K562 (cell line): ENCODE measurements at regions not wholly inside any gene's neighbourhood (a gene's known extent, or its start where the extent isn't known, plus 50 kb on each side); places are given as distances from the start of the nearest gene placed in this dataset.

Source experiments
- ATAC-seq: fragments of 200-7000 bp; cut with Tn5 transposase; 3 replicates; pipeline ENCODE4 v1.9.1; 2020; ENCODE audit warnings: moderate library complexity
- BruUV-seq: library from RNA; stranded (reverse); fragments of 400-500 nt; replicated peaks from 2 replicates; lab custom pipeline; 2021; lab: Mats Ljungman, UMichigan
- CTCF ChIA-PET: fragments of 300-600 bp; formaldehyde crosslinking; extraction: SDS; loops from one replicate; lab custom pipeline; 2021; ENCODE audit warnings: low intra/inter-chr PET ratio; lab: Yijun Ruan, JAX
- POLR2A ChIA-PET: fragments of 300-600, 350-650 bp; sonication (Branson Sonifier 250); formaldehyde crosslinking; extraction: SDS; loops from one replicate; lab custom pipeline; 2021; ENCODE audit warnings: antibody characterized with exemption, inconsistent platforms; lab: Yijun Ruan, JAX
- DNase-seq, 4 experiments: peaks; one replicate each; pipeline versions ENCODE4 v3.0.0 to v3.0.0-alpha.2; 2011 to 2018; ENCODE audit warnings: low spot score in 3 of 4, mixed read lengths in 3 of 4; ENCODE audit errors: extremely low read depth in 1 of 4
- FAIRE-seq: peaks from 2 replicates; lab custom pipeline; 2011; peaks lifted over from hg19 to GRCh38; lab: Jason Lieb, UNC
- H2AFZ ChIP-seq: 2 replicates; pipeline ENCODE4 v1.6.0; 2011; ENCODE audit warnings: low read depth, low read length, control low read depth, inconsistent platforms
- H3K27ac ChIP-seq: fragments of 200-600 bp; 3 replicates; pipeline ENCODE4 v1.8.0; 2011; ENCODE audit warnings: low read depth, mild to moderate bottlenecking, control low read depth, inconsistent platforms, low read length, moderate library complexity, mixed read lengths; ENCODE audit errors: extremely low read depth
- H3K27me3 ChIP-seq, 2 experiments: fragments of 300-600 bp in 1 of 2; 2 replicates in 1 of 2; 3 replicates in 1 of 2; pipeline versions ENCODE4 v1.6.0 to v1.8.0; 2011; ENCODE audit warnings: inconsistent platforms in 2 of 2, low read length in 2 of 2, mild to moderate bottlenecking in 1 of 2, mixed read lengths in 1 of 2, moderate library complexity in 1 of 2; ENCODE audit not compliant: control insufficient read depth in 2 of 2, insufficient read depth in 2 of 2
- H3K36me3 ChIP-seq: fragments of 300-600 bp; 3 replicates; pipeline ENCODE4 v1.8.0; 2011; ENCODE audit warnings: mild to moderate bottlenecking, low read length, inconsistent platforms; ENCODE audit not compliant: control insufficient read depth, insufficient read depth
- H3K4me1 ChIP-seq, 2 experiments: fragments of 200-600 bp in 1 of 2; replicated peaks in 1 of 2; 2 replicates in 1 of 2; 3 replicates in 1 of 2; pipeline versions ENCODE4 v1.5.1 to v1.8.0; 2011; ENCODE audit warnings: inconsistent platforms in 2 of 2, low read length in 2 of 2, mild to moderate bottlenecking in 1 of 2, mixed read lengths in 1 of 2, moderate library complexity in 1 of 2; ENCODE audit not compliant: control insufficient read depth in 2 of 2, insufficient read depth in 2 of 2
- H3K4me2 ChIP-seq: 2 replicates; pipeline ENCODE4 v1.6.1; 2011; ENCODE audit warnings: low read length, control low read depth, inconsistent platforms, mixed read lengths; ENCODE audit not compliant: insufficient read depth
- H3K4me3 ChIP-seq: fragments of 200-600 bp; sonication (generic), shearing (Covaris generic); 2 replicates; pipeline ENCODE4 v1.5.1; 2016; ENCODE audit warnings: control low read depth, inconsistent platforms
- H3K79me2 ChIP-seq: fragments of 200-600 bp; 3 replicates; pipeline ENCODE4 v1.8.0; 2011; ENCODE audit warnings: low read length, inconsistent platforms; ENCODE audit not compliant: control insufficient read depth, insufficient read depth
- H3K9ac ChIP-seq, 2 experiments: 2 replicates each; pipeline versions ENCODE4 v1.6.0 to v1.6.1; 2011; ENCODE audit warnings: low read depth in 2 of 2, low read length in 2 of 2, control low read depth in 1 of 2, inconsistent platforms in 1 of 2, mild to moderate bottlenecking in 1 of 2, mixed read lengths in 1 of 2; ENCODE audit not compliant: insufficient read depth in 1 of 2
- H3K9me1 ChIP-seq: one replicate; pipeline ENCODE4 v1.6.0; 2011; ENCODE audit warnings: inconsistent platforms, mild to moderate bottlenecking, low read length, moderate library complexity; ENCODE audit not compliant: control insufficient read depth, insufficient read depth
- H3K9me3 ChIP-seq: replicated peaks from 2 replicates; pipeline ENCODE4 v1.5.1; 2011; ENCODE audit warnings: low read depth, low read length, inconsistent platforms; ENCODE audit not compliant: control insufficient read depth, insufficient read depth
- H4K20me1 ChIP-seq: replicated peaks from 2 replicates; pipeline ENCODE4 v1.6.1; 2011; ENCODE audit warnings: low read length, inconsistent platforms, mixed read lengths; ENCODE audit not compliant: control insufficient read depth, insufficient read depth
- EGR1 ChIP-seq: fragments of 450-650 bp; conservative IDR thresholded peaks from 2 replicates; pipeline ENCODE4 v1.6.1; 2017; ENCODE audit warnings: mild to moderate bottlenecking
- MEIS2 ChIP-seq: fragments of 450-650 bp; IDR thresholded peaks from 2 replicates; pipeline ENCODE4 v1.6.1; 2014; ENCODE audit warnings: mild to moderate bottlenecking; ENCODE audit not compliant: partially characterized antibody
- ZNF232 ChIP-seq: sonication (generic); formaldehyde crosslinking; IDR thresholded peaks from 2 replicates; pipeline ENCODE4 v1.8.0; 2022; ENCODE audit warnings: mild to moderate bottlenecking, missing genetic modification reagents
- WGBS: fragments of 100-300 bp; shearing (Covaris generic); methylation state at CpG from one replicate; pipeline ENCODE4 v1.1.6; 2016; ENCODE audit warnings: low coverage, mixed read lengths; ENCODE audit not compliant: insufficient coverage; ENCODE audit errors: missing lambda C conversion rate; 5-methylcytosine and 5-hydroxymethylcytosine counted together
- in situ Hi-C: fragments of 300-500 bp; cut with MboI; formaldehyde crosslinking; loops from 4 replicates; pipeline ENCODE4 v1.15.0; 2018; ENCODE audit warnings: inconsistent platforms, mixed read lengths
- intact Hi-C: fragments of 100-400 bp; cut with micrococcal nuclease; formaldehyde crosslinking; loops from 2 replicates; pipeline ENCODE4 v1.14.2; 2022
- TF ChIP-seq, protein P1 (sequence below): sonication (generic); formaldehyde crosslinking; IDR thresholded peaks from 2 replicates; pipeline ENCODE4 v1.8.1; 2023; ENCODE audit warnings: mild to moderate bottlenecking, missing genetic modification reagents
- TF ChIP-seq, protein P2 (sequence below), 2 experiments: IDR thresholded peaks in 1 of 2; conservative IDR thresholded peaks in 1 of 2; 2 replicates each; pipeline ENCODE4 v1.6.1; 2016; ENCODE audit warnings: low read depth in 2 of 2, mild to moderate bottlenecking in 1 of 2, missing compliant biosample characterization in 1 of 2, missing genetic modification characterization in 1 of 2, moderate library complexity in 1 of 2
- TF ChIP-seq, protein P3 (sequence below): fragments of 450-650 bp; IDR thresholded peaks from 2 replicates; pipeline ENCODE4 v1.6.1; 2016

DNA sequence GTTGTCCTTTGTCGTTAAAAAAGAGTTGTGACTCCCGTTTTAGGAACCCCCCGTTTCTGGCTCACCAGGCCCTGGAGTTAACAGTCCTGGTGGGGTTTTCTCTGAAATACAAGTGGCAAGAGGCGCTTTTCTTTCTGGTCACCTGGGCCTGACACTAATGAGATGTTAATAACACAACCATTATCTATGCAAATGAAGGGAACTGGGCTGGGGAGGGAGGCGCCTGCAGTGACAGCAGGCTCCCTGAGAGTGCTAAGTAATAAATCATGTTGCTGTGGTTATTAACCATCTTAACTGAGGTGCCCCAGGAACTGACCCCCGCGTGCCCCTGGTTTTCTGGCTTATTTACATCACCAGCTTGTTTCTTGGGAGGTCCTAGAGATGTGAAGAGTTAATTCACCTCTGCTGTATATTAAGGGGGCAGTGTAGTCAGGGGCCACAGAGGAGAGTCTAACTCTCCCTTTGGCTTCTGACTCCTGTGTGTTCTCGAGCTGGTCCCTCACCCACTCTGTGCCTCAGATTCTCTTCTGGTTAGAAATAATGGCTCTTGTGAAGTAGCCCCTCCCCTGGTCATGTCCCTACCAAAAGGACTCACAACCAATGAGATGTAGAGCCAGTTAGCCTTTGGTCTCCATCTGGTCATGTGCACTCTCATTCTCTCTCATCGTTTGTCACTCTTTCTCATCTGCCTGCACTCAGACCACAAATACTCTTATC is 276.6 kb upstream of the CADM1 start:
- no TSS peak for BruUV-seq
- FAIRE-seq, result no peak
- H3K27me3 ChIP-seq, result no peaks in the 10 kb centered on the region
- no peaks in the 10 kb centered on the region for H3K79me2 ChIP-seq
- no peak overlapping the region for H3K4me2 ChIP-seq
- ChIA-PET POLR2A (no interaction called here), CTCF (no interaction called here)
- intact Hi-C loops (no loop called here), in situ Hi-C loops (no loop called here)
- no peaks in the 10 kb centered on the region for H3K9me3 ChIP-seq
- no peaks in the 10 kb centered on the region for H3K4me1 ChIP-seq
- H4K20me1 ChIP-seq, result no peaks in the 10 kb centered on the region
- no peak overlapping the region for H3K27ac ChIP-seq
- no peak overlapping the region for H3K4me3 ChIP-seq
- no peak for DNase-seq
- TF ChIP-seq MEIS2 (peak; percentile 36), ZNF232 (CRISPR knock-in tag) (no peak), EGR1 (no peak)
- TF ChIP-seq, protein P1, sequence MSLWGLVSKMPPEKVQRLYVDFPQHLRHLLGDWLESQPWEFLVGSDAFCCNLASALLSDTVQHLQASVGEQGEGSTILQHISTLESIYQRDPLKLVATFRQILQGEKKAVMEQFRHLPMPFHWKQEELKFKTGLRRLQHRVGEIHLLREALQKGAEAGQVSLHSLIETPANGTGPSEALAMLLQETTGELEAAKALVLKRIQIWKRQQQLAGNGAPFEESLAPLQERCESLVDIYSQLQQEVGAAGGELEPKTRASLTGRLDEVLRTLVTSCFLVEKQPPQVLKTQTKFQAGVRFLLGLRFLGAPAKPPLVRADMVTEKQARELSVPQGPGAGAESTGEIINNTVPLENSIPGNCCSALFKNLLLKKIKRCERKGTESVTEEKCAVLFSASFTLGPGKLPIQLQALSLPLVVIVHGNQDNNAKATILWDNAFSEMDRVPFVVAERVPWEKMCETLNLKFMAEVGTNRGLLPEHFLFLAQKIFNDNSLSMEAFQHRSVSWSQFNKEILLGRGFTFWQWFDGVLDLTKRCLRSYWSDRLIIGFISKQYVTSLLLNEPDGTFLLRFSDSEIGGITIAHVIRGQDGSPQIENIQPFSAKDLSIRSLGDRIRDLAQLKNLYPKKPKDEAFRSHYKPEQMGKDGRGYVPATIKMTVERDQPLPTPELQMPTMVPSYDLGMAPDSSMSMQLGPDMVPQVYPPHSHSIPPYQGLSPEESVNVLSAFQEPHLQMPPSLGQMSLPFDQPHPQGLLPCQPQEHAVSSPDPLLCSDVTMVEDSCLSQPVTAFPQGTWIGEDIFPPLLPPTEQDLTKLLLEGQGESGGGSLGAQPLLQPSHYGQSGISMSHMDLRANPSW, result no peak
- TF ChIP-seq, protein P2, sequence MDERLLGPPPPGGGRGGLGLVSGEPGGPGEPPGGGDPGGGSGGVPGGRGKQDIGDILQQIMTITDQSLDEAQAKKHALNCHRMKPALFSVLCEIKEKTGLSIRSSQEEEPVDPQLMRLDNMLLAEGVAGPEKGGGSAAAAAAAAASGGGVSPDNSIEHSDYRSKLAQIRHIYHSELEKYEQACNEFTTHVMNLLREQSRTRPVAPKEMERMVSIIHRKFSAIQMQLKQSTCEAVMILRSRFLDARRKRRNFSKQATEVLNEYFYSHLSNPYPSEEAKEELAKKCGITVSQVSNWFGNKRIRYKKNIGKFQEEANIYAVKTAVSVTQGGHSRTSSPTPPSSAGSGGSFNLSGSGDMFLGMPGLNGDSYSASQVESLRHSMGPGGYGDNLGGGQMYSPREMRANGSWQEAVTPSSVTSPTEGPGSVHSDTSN (CRISPR knock-in tag; IDR thresholded peaks at IDR 0.05; ENCODE audit: low read depth), result no peak
- TF ChIP-seq, protein P2 (tag; conservative IDR thresholded peaks at IDR 0.05; ENCODE audit: low read depth), result 0 out of 2 replicates have a peak, but pooled peaks have one; percentile 9
- TF ChIP-seq, protein P3, sequence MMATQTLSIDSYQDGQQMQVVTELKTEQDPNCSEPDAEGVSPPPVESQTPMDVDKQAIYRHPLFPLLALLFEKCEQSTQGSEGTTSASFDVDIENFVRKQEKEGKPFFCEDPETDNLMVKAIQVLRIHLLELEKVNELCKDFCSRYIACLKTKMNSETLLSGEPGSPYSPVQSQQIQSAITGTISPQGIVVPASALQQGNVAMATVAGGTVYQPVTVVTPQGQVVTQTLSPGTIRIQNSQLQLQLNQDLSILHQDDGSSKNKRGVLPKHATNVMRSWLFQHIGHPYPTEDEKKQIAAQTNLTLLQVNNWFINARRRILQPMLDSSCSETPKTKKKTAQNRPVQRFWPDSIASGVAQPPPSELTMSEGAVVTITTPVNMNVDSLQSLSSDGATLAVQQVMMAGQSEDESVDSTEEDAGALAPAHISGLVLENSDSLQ, result peak; percentile 32
- TF ChIP-seq, all 486 proteins: peak for 3
- ATAC-seq, result no peak
- Histone ChIP-seq H3K9ac (no peak overlapping the region), H3K9me1 (no peaks in the 10 kb centered on the region), H2AFZ (no peak overlapping the region), H3K36me3 (no peaks in the 10 kb centered on the region)
- WGBS, result 0% methylated on average over 8 of the region's 9 CpGs
